Activated naive CD4-positive, alpha-beta T cell treated with anti-CD3 and anti-CD28 coated beads for 36 hours (primary cell): ENCODE measurements at regions not wholly inside any gene's neighbourhood (a gene's known extent, or its start where the extent isn't known, plus 50 kb on each side); places are given as distances from the start of the nearest gene placed in this dataset.

Experiments used
- CTCF ChIA-PET: fragments of 350-600 bp; sonication (Branson Sonifier 250); formaldehyde crosslinking; loops from one replicate; lab custom pipeline; 2021; ENCODE audit warnings: antibody characterized with exemption; lab: Charles Lee
- DNase-seq: peaks from one replicate; pipeline ENCODE4 v3.0.0-alpha.2; 2020
- H3K27ac Mint-ChIP-seq: one replicate; pipeline ENCODE4 v1.8.0; 2021; ENCODE audit warnings: mild to moderate bottlenecking, mixed read lengths
- H3K27me3 Mint-ChIP-seq: one replicate; pipeline ENCODE4 v1.8.0; 2021; ENCODE audit warnings: low read depth, mixed read lengths
- H3K36me3 Mint-ChIP-seq: one replicate; pipeline ENCODE4 v1.8.0; 2021; ENCODE audit warnings: low read depth, mixed read lengths
- H3K4me1 Mint-ChIP-seq: one replicate; pipeline ENCODE4 v1.8.0; 2021; ENCODE audit warnings: low read depth, mixed read lengths
- H3K4me3 Mint-ChIP-seq: one replicate; pipeline ENCODE4 v1.8.0; 2021; ENCODE audit warnings: mild to moderate bottlenecking, moderate library complexity, mixed read lengths
- H3K9me3 Mint-ChIP-seq: one replicate; pipeline ENCODE4 v1.8.0; 2021; ENCODE audit warnings: mixed read lengths
- intact Hi-C: fragments of 100-400 bp; cut with micrococcal nuclease; formaldehyde crosslinking; loops from one replicate; pipeline ENCODE4 v1.15.1; 2023

GRCh38 chr7:15042285-15043065 lies 139.9 kb upstream of the DGKB start:
- intact Hi-C loops, result no loop called here
- no peaks in the 10 kb centered on the region for H3K36me3 Mint-ChIP-seq
- no peak overlapping the region for H3K27ac Mint-ChIP-seq
- H3K27me3 Mint-ChIP-seq, result no peaks in the 10 kb centered on the region
- CTCF ChIA-PET, result no interaction called here
- peaks cover 2% of the 10 kb centered on the region for H3K9me3 Mint-ChIP-seq
- H3K4me3 Mint-ChIP-seq, result no peak overlapping the region
- no peaks in the 10 kb centered on the region for H3K4me1 Mint-ChIP-seq
- DNase-seq, result no peak

- CTCF ChIA-PET, result interaction anchor here (0.5 to 0.6 kb wide), 2 partner anchors 107 to 1124 kb away, joined by 3 to 4 read pairs; no protein-coding TSS in a partner anchor
- Mint-ChIP-seq H3K4me3 (no peak overlapping the region), H3K9me3 (peaks cover 2% of the 10 kb centered on the region), H3K27ac (no peak overlapping the region), H3K27me3 (no peaks in the 10 kb centered on the region), H3K36me3 (no peaks in the 10 kb centered on the region), H3K4me1 (no peaks in the 10 kb centered on the region)
- no peak for DNase-seq
- intact Hi-C loops, result no loop called here
These were observed 138.7 kb upstream of the DGKB start for GRCh38 chr7:15041226-15041625.

GRCh38 chr7:15035814-15036213 lies 133.3 kb upstream of the DGKB start:
- intact Hi-C loops, result no loop called here

GRCh38 chr7:15033039-15033438 lies 130.5 kb upstream of the DGKB start:
- Mint-ChIP-seq H3K36me3 (no peaks in the 10 kb centered on the region), H3K9me3 (no peaks in the 10 kb centered on the region), H3K4me3 (no peak overlapping the region), H3K27me3 (no peaks in the 10 kb centered on the region), H3K27ac (no peak overlapping the region), H3K4me1 (no peaks in the 10 kb centered on the region)
- CTCF ChIA-PET, result no interaction called here
- no peak for DNase-seq
- intact Hi-C loops, result no loop called here

More at GRCh38 chr7:15035814-15036213, 133.3 kb upstream of the DGKB start:
- H3K4me1 Mint-ChIP-seq, result no peaks in the 10 kb centered on the region
- no peak overlapping the region for H3K27ac Mint-ChIP-seq
- no peak overlapping the region for H3K4me3 Mint-ChIP-seq
- no peak for DNase-seq
- CTCF ChIA-PET, result no interaction called here
- H3K9me3 Mint-ChIP-seq, result peaks cover 2% of the 10 kb centered on the region
- H3K27me3 Mint-ChIP-seq, result no peaks in the 10 kb centered on the region
- no peaks in the 10 kb centered on the region for H3K36me3 Mint-ChIP-seq

- Mint-ChIP-seq H3K9me3 (no peaks in the 10 kb centered on the region), H3K4me1 (no peaks in the 10 kb centered on the region)
These were observed 116.4 kb upstream of the DGKB start for GRCh38 chr7:15018981-15019380.

GRCh38 chr7:15016766-15017165 lies 114.2 kb upstream of the DGKB start:
- intact Hi-C loops, result loop anchor here (1.0 to 10.0 kb wide), 4 partner anchors 299 to 1742 kb away; no protein-coding TSS in a partner anchor
- H3K27me3 Mint-ChIP-seq, result no peaks in the 10 kb centered on the region
- CTCF ChIA-PET, result interaction anchor here (0.6 to 1.3 kb wide), 6 partner anchors 8 to 325 kb away, joined by 3 to 4 read pairs (median 3); no protein-coding TSS in a partner anchor
- H3K9me3 Mint-ChIP-seq, result no peaks in the 10 kb centered on the region
- no peak overlapping the region for H3K27ac Mint-ChIP-seq
- no peak overlapping the region for H3K4me3 Mint-ChIP-seq
- DNase-seq, result no peak
- no peaks in the 10 kb centered on the region for H3K36me3 Mint-ChIP-seq
- H3K4me1 Mint-ChIP-seq, result no peaks in the 10 kb centered on the region

More at GRCh38 chr7:15018981-15019380, 116.4 kb upstream of the DGKB start:
- Mint-ChIP-seq H3K27ac (no peak overlapping the region), H3K36me3 (no peaks in the 10 kb centered on the region), H3K4me3 (no peak overlapping the region), H3K27me3 (no peaks in the 10 kb centered on the region)
- intact Hi-C loops, result loop anchor here (10.0 kb wide), 2 partner anchors 1056 to 1744 kb away; no protein-coding TSS in a partner anchor
- no peak for DNase-seq
- CTCF ChIA-PET, result no interaction called here

- H3K27ac Mint-ChIP-seq, result no peak overlapping the region
- no peaks in the 10 kb centered on the region for H3K27me3 Mint-ChIP-seq
- H3K4me1 Mint-ChIP-seq, result no peaks in the 10 kb centered on the region
- no peak for DNase-seq
- no peak overlapping the region for H3K4me3 Mint-ChIP-seq
- no peaks in the 10 kb centered on the region for H3K36me3 Mint-ChIP-seq
- CTCF ChIA-PET, result interaction anchor here (0.6 to 1.3 kb wide), 8 partner anchors 9 to 1740 kb away, joined by 3 to 5 read pairs (median 3); no protein-coding TSS in a partner anchor
- intact Hi-C loops, result loop anchor here (1.0 to 10.0 kb wide), 4 partner anchors 299 to 1741 kb away; no protein-coding TSS in a partner anchor
- no peaks in the 10 kb centered on the region for H3K9me3 Mint-ChIP-seq
These were observed 113.7 kb upstream of the DGKB start for GRCh38 chr7:15016315-15016667.

- Mint-ChIP-seq H3K27ac (no peak overlapping the region), H3K27me3 (no peaks in the 10 kb centered on the region), H3K4me1 (no peaks in the 10 kb centered on the region), H3K4me3 (no peak overlapping the region), H3K9me3 (no peaks in the 10 kb centered on the region), H3K36me3 (no peaks in the 10 kb centered on the region)
- peak; percentile 6 for DNase-seq
- CTCF ChIA-PET, result interaction anchor here (0.6 to 1.3 kb wide), 8 partner anchors 9 to 1740 kb away, joined by 3 to 5 read pairs (median 3); no protein-coding TSS in a partner anchor
- intact Hi-C loops, result loop anchor here (1.0 to 10.0 kb wide), 4 partner anchors 298 to 1741 kb away; no protein-coding TSS in a partner anchor
These were observed 113.2 kb upstream of the DGKB start for GRCh38 chr7:15015545-15016314.

GRCh38 chr7:15012135-15012534 lies 109.6 kb upstream of the DGKB start:
- no peaks in the 10 kb centered on the region for H3K27me3 Mint-ChIP-seq
- H3K9me3 Mint-ChIP-seq, result no peaks in the 10 kb centered on the region
- intact Hi-C loops, result loop anchor here (10.0 kb wide), 2 partner anchors 1063 to 1737 kb away; no protein-coding TSS in a partner anchor
- no peaks in the 10 kb centered on the region for H3K4me1 Mint-ChIP-seq
- CTCF ChIA-PET, result no interaction called here
- no peaks in the 10 kb centered on the region for H3K36me3 Mint-ChIP-seq
- DNase-seq, result no peak
- no peak overlapping the region for H3K4me3 Mint-ChIP-seq
- H3K27ac Mint-ChIP-seq, result no peak overlapping the region

GRCh38 chr7:15011289-15011688 lies 108.7 kb upstream of the DGKB start:
- no peak overlapping the region for H3K27ac Mint-ChIP-seq
- H3K27me3 Mint-ChIP-seq, result no peaks in the 10 kb centered on the region
- no peaks in the 10 kb centered on the region for H3K36me3 Mint-ChIP-seq
- no peaks in the 10 kb centered on the region for H3K4me1 Mint-ChIP-seq
- DNase-seq, result no peak
- no peak overlapping the region for H3K4me3 Mint-ChIP-seq
- H3K9me3 Mint-ChIP-seq, result no peaks in the 10 kb centered on the region
- CTCF ChIA-PET, result no interaction called here
- intact Hi-C loops, result loop anchor here (10.0 kb wide), 2 partner anchors 1064 to 1736 kb away; no protein-coding TSS in a partner anchor

GRCh38 chr7:15007507-15007906 lies 105.0 kb upstream of the DGKB start:
- Mint-ChIP-seq H3K36me3 (no peaks in the 10 kb centered on the region), H3K9me3 (no peaks in the 10 kb centered on the region), H3K4me1 (no peaks in the 10 kb centered on the region), H3K27ac (no peak overlapping the region), H3K27me3 (no peaks in the 10 kb centered on the region), H3K4me3 (no peak overlapping the region)
- no peak for DNase-seq
- intact Hi-C loops, result no loop called here
- CTCF ChIA-PET, result no interaction called here

- H3K36me3 Mint-ChIP-seq, result no peaks in the 10 kb centered on the region
These were observed 103.1 kb upstream of the DGKB start for GRCh38 chr7:15005672-15006071.

More at GRCh38 chr7:15005672-15006071, 103.1 kb upstream of the DGKB start:
- H3K27ac Mint-ChIP-seq, result no peak overlapping the region
- H3K9me3 Mint-ChIP-seq, result no peaks in the 10 kb centered on the region
- no peak overlapping the region for H3K4me3 Mint-ChIP-seq
- CTCF ChIA-PET, result interaction anchor here (1.4 kb wide), 1 partner anchor 10 kb away, joined by 5 read pairs; no protein-coding TSS in a partner anchor
- no peaks in the 10 kb centered on the region for H3K27me3 Mint-ChIP-seq
- DNase-seq, result no peak
- intact Hi-C loops, result no loop called here
- no peaks in the 10 kb centered on the region for H3K4me1 Mint-ChIP-seq
